IPS-18a (cell line): ENCODE measurements at regions not wholly inside any gene's neighbourhood (a gene's known extent, or its start where the extent isn't known, plus 50 kb on each side); places are given as distances from the start of the nearest gene placed in this dataset.

Experiments used
- H3K27ac ChIP-seq: one replicate; pipeline ENCODE4 v1.5.1; 2013; ENCODE audit warnings: low read length
- H3K27me3 ChIP-seq: one replicate; pipeline ENCODE4 v1.6.1; 2013; ENCODE audit warnings: mild to moderate bottlenecking, low read length; ENCODE audit not compliant: control insufficient read depth, insufficient read depth
- H3K36me3 ChIP-seq: one replicate; pipeline ENCODE4 v1.6.1; 2013; ENCODE audit warnings: low read depth, low read length; ENCODE audit not compliant: control insufficient read depth
- H3K4me1 ChIP-seq: one replicate; pipeline ENCODE4 v1.6.1; 2013; ENCODE audit warnings: low read depth, low read length; ENCODE audit not compliant: control insufficient read depth
- H3K4me3 ChIP-seq: one replicate; pipeline ENCODE4 v1.5.1; 2013; ENCODE audit warnings: low read length
- H3K9ac ChIP-seq: one replicate; pipeline ENCODE4 v1.6.1; 2013; ENCODE audit warnings: mild to moderate bottlenecking, low read length, moderate library complexity
- H3K9me3 ChIP-seq: one replicate; pipeline ENCODE4 v1.6.1; 2013; ENCODE audit warnings: low read depth, low read length; ENCODE audit not compliant: control insufficient read depth

DNA sequence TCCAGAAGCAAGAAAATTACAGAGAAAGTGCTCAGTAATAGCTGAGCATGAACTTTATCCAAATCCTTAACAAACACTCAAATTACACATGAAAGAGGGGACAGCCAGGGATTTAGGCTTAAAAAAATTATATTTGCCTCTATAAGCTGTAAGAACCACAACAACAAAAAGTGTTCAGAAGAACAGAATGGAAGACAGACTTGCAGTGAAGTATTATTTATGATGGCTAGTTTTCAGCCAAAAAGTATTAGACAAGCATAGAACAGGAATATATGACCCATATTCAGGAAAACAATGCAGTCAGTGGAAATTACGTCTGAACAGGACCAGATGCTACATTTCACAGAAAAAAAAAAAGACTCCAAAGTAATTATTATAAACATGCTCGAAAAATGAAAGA is 1246.3 kb downstream of the NCAM2 start:
- Histone ChIP-seq H3K9me3 (no peaks in the 10 kb centered on the region), H3K36me3 (no peaks in the 10 kb centered on the region), H3K27ac (no peak overlapping the region), H3K4me1 (no peaks in the 10 kb centered on the region), H3K4me3 (no peak overlapping the region), H3K9ac (no peak overlapping the region), H3K27me3 (no peaks in the 10 kb centered on the region)

DNA sequence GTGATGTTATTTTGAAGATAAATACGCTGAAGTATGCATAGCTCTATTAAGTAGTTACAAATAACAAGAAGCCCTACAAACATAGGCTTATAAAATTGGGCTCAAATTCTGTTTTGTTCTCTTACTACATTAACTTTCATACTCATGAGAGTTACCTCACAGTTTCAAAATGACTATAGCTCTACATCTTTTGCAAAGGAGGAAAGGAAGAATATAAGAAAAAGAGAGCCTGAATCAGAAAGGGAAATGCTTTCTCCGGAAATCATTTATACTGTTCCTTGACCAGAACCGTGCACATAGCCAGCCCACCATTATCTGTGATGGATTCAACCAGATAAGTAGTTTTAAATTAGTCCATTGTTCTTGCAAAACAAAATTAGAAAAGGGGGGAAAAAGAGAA is 1252.1 kb downstream of the NCAM2 start:
- H3K36me3 ChIP-seq: no peaks in the 10 kb centered on the region
- H3K27me3 ChIP-seq: no peaks in the 10 kb centered on the region
- H3K27ac ChIP-seq: no peak overlapping the region
- no peaks in the 10 kb centered on the region for H3K9me3 ChIP-seq
- no peak overlapping the region for H3K4me3 ChIP-seq
- no peak overlapping the region for H3K9ac ChIP-seq
- H3K4me1 ChIP-seq: no peaks in the 10 kb centered on the region

GRCh38 chr21:22253761-22254160 is 1255.6 kb downstream of the NCAM2 start:
- Histone ChIP-seq H3K27ac (no peak overlapping the region), H3K9me3 (no peaks in the 10 kb centered on the region)

GRCh38 chr21:22258821-22259220 is 1260.6 kb downstream of the NCAM2 start:
- no peak overlapping the region for H3K27ac ChIP-seq
- no peaks in the 10 kb centered on the region for H3K27me3 ChIP-seq
- H3K36me3 ChIP-seq: no peaks in the 10 kb centered on the region
- H3K9me3 ChIP-seq: no peaks in the 10 kb centered on the region
- H3K9ac ChIP-seq: no peak overlapping the region
- H3K4me1 ChIP-seq: no peaks in the 10 kb centered on the region
- H3K4me3 ChIP-seq: no peak overlapping the region

More at GRCh38 chr21:22253761-22254160, 1255.6 kb downstream of the NCAM2 start:
- Histone ChIP-seq H3K4me1 (no peaks in the 10 kb centered on the region), H3K27me3 (no peaks in the 10 kb centered on the region), H3K4me3 (no peak overlapping the region), H3K9ac (no peak overlapping the region), H3K36me3 (no peaks in the 10 kb centered on the region)

GRCh38 chr21:22260274-22260673 is 1262.1 kb downstream of the NCAM2 start:
- H3K4me1 ChIP-seq: no peaks in the 10 kb centered on the region
- no peaks in the 10 kb centered on the region for H3K27me3 ChIP-seq
- no peak overlapping the region for H3K27ac ChIP-seq
- H3K4me3 ChIP-seq: no peak overlapping the region
- no peaks in the 10 kb centered on the region for H3K9me3 ChIP-seq
- no peak overlapping the region for H3K9ac ChIP-seq
- no peaks in the 10 kb centered on the region for H3K36me3 ChIP-seq

- Histone ChIP-seq H3K27me3 (no peaks in the 10 kb centered on the region), H3K36me3 (no peaks in the 10 kb centered on the region), H3K4me1 (no peaks in the 10 kb centered on the region), H3K27ac (no peak overlapping the region), H3K9me3 (no peaks in the 10 kb centered on the region), H3K4me3 (no peak overlapping the region), H3K9ac (no peak overlapping the region)
These were observed 1265.7 kb downstream of the NCAM2 start for GRCh38 chr21:22263890-22264289.

DNA sequence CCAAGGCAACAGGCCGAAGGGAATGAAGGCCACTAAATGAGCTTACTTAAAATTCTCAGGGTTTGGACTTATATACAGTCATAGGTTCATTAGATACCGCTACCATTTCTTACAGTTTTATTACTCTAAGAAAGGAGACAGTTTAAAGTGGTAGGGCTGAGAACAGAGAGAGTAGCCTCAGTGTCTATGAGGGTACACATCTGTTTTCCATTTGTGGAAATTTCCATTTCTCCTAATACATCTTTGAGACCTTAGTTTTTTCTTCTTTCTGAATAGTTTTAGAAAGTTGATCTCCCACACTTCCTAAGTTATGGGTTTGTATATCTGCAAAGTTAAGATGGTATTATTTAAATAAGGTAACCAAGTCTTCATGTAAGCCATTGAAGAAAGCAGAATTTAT is 1279.1 kb downstream of the NCAM2 start:
- Histone ChIP-seq H3K36me3 (no peaks in the 10 kb centered on the region), H3K9me3 (no peaks in the 10 kb centered on the region), H3K4me1 (no peaks in the 10 kb centered on the region), H3K4me3 (no peak overlapping the region), H3K27ac (no peak overlapping the region), H3K27me3 (no peaks in the 10 kb centered on the region), H3K9ac (no peak overlapping the region)

- H3K4me3 ChIP-seq: no peak overlapping the region
- H3K9me3 ChIP-seq: no peaks in the 10 kb centered on the region
- H3K4me1 ChIP-seq: no peaks in the 10 kb centered on the region
- H3K9ac ChIP-seq: no peak overlapping the region
- no peak overlapping the region for H3K27ac ChIP-seq
- no peaks in the 10 kb centered on the region for H3K27me3 ChIP-seq
- no peaks in the 10 kb centered on the region for H3K36me3 ChIP-seq
These were observed 1280.2 kb downstream of the NCAM2 start for GRCh38 chr21:22278366-22278765.

DNA sequence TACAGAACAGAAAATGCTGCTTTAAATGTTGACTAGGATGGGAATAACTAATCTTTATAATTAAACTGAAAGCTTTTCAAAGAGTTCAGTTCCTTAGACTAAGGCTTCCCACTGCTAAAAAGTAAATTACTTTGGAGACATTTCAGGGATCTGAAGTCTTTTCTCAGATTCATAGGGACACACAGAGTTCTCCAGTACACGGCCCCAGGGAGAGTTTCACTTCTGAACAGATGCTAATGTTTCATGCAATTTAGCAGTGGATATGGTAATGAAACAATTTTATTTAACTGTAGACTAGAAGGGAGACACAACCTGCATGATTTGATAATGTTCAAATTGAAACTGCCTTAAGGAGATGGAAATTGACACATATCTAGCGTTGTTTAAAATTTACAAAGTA is 1282.6 kb downstream of the NCAM2 start:
- no peaks in the 10 kb centered on the region for H3K9me3 ChIP-seq

DNA sequence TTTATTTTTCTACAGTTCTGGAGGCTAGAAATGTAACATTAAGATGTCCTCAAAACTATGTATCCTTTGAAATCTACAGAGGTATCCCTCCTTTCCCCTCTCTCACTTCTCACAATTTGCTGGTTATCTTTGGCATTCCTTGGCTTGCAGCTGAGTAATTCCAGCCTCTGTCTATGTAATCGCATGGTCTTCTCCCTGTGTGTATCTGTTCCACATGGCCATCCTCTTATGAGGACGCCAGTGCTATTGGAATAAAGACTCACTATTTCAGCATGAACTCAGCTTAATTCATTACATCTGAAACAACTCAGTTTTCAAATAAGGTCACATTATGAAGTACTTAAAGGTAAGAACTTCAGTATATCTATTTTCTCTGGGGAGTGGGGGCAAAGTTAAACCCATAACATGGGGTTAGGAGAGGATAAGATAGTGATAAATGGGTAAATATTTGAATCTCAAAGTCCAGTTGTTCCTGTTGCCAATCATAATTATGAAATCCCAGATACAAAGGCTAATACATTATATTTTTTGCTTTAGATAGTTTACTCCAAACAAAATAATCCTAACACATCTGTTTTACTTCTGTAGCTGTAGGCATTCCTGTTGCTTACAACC is 1290.8 kb downstream of the NCAM2 start:
- Histone ChIP-seq H3K27me3 (no peaks in the 10 kb centered on the region), H3K4me3 (no peak overlapping the region), H3K27ac (no peak overlapping the region), H3K36me3 (no peaks in the 10 kb centered on the region), H3K9ac (no peak overlapping the region), H3K4me1 (no peaks in the 10 kb centered on the region), H3K9me3 (no peaks in the 10 kb centered on the region)

More for the DNA sequence above, 1282.6 kb downstream of the NCAM2 start:
- Histone ChIP-seq H3K9ac (no peak overlapping the region), H3K4me1 (no peaks in the 10 kb centered on the region), H3K4me3 (no peak overlapping the region), H3K36me3 (no peaks in the 10 kb centered on the region), H3K27me3 (no peaks in the 10 kb centered on the region), H3K27ac (no peak overlapping the region)

DNA sequence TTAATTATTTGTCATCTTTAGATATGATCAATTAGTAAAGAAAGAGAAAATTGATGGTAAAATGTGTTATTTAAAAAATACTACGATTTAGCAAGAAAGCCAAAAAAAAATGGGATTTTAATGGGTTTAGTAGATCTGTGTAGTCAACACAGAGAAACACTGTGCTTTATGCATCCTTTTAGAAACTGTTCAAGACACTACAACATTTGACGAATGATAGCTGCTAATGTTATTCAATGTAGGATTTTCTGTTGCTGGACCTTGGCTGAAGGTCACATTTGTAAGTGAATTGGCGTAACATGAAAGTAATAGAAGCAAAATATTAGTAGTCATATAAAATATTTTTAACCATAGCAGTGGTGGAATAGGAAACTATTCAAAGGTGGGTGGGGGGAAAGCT is 1293.9 kb downstream of the NCAM2 start:
- Histone ChIP-seq H3K36me3 (no peaks in the 10 kb centered on the region), H3K4me3 (no peak overlapping the region)

DNA sequence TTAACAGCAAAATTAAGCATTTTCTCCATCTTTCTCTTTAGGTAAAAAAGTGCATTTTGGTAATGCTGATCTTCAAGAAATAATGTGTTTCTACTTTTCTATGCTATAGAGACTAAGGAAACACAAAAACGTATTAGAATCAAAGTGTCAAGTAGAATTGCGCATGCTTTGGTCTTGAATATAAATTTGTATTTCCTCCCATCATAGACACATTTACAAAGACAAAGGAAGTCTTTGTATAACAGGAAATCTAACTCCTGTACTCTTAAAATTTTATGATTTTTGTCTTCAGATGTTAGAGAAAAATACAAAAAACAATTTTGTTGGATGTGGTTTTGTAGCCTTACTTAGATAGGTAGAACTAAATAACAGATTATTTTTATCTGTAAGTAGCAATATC is 1299.4 kb downstream of the NCAM2 start:
- no peak overlapping the region for H3K9ac ChIP-seq
- H3K27ac ChIP-seq: no peak overlapping the region
- H3K4me1 ChIP-seq: no peaks in the 10 kb centered on the region
- no peaks in the 10 kb centered on the region for H3K36me3 ChIP-seq
- no peaks in the 10 kb centered on the region for H3K9me3 ChIP-seq
- no peaks in the 10 kb centered on the region for H3K27me3 ChIP-seq
- H3K4me3 ChIP-seq: no peak overlapping the region

More for the DNA sequence above, 1293.9 kb downstream of the NCAM2 start:
- no peak overlapping the region for H3K9ac ChIP-seq
- no peaks in the 10 kb centered on the region for H3K27me3 ChIP-seq
- no peaks in the 10 kb centered on the region for H3K9me3 ChIP-seq
- H3K4me1 ChIP-seq: no peaks in the 10 kb centered on the region
- no peak overlapping the region for H3K27ac ChIP-seq
